ENCODE measurements at regions not wholly inside any gene's neighbourhood (a gene's known extent, or its start where the extent isn't known, plus 50 kb on each side); places are given as distances from the start of the nearest gene placed in this dataset.
"Not testable (repeated sequence)": the region's sequence is repeated elsewhere in the genome, so short reads cannot be mapped to it uniquely, and the experiment has no call there.

DNA sequence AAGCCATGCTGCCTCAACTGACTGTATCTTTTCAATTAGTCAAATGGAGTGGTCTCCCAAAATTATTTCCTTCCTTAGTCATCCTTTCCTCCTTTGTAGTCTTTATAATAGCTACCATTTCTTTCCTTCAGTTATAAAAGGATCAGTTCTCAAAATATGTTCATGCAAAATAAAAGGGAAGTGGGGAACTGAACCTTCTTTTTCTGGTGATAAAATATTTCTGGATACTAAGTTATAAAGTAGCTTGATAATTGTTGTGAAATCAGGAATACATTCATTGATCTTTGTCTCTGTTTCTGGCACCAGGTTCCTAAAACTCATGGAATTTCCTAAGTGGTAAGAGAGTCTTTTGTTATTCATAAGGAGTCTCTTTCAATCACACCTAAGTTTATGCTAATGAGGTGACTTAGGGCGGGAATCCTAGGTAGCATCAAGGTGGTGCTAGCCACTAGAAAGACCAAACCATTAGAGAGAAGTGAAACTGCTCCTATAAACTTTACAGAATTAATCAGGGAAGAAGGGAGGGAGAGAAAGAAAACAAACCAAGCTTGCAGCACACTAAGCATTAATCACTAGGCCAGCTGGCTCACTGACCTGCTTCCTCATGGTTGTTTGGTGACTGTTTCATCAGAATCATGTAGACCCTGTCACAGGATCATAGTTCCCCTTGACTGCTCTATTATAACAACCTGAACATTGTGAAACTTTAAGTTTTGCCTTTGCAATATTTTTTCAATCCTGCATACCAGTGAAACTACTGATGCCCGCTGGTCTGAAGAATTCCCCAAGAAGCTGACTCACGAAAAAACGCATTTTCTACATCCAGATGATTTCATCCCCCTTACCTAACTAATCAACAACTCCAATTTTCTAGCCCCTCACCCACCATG lies 161.6 kb upstream of the PTBP2 start:
- Histone ChIP-seq H4K20me1 (ENCODE audit: insufficient read depth, low read length) (no peaks in the 10 kb centered on the region), H2AFZ (ENCODE audit: low read length) (no peak overlapping the region), H3K9me2 (ENCODE audit: insufficient read depth, low read length) (no peaks in the 10 kb centered on the region), H3K79me2 (ENCODE audit: insufficient read depth, low read depth, low read length) (no peaks in the 10 kb centered on the region), H3K4me1 (ENCODE audit: insufficient read depth, low read length, poor library complexity, severe bottlenecking) (no peaks in the 10 kb centered on the region), H3K9me3 (ENCODE audit: low read length) (no peaks in the 10 kb centered on the region), H3K4me2 (ENCODE audit: low read length) (no peak overlapping the region), H3K36me3 (ENCODE audit: insufficient read depth, low read length) (no peaks in the 10 kb centered on the region), H3K4me3 (ENCODE audit: low read depth, low read length, poor library complexity, severe bottlenecking) (no peak overlapping the region), H3K27ac (ENCODE audit: low read depth, low read length, poor library complexity, severe bottlenecking) (no peak overlapping the region)
- DNase-seq (ENCODE audit: low spot score), result no peak
- POLR2A ChIA-PET, result interaction anchor here (0.5 kb wide), 1 partner anchor 377 kb away, joined by 4 read pairs; no protein-coding TSS in a partner anchor
- BruUV-seq (replicated peaks), result no TSS peak
- TF ChIP-seq, protein P1, sequence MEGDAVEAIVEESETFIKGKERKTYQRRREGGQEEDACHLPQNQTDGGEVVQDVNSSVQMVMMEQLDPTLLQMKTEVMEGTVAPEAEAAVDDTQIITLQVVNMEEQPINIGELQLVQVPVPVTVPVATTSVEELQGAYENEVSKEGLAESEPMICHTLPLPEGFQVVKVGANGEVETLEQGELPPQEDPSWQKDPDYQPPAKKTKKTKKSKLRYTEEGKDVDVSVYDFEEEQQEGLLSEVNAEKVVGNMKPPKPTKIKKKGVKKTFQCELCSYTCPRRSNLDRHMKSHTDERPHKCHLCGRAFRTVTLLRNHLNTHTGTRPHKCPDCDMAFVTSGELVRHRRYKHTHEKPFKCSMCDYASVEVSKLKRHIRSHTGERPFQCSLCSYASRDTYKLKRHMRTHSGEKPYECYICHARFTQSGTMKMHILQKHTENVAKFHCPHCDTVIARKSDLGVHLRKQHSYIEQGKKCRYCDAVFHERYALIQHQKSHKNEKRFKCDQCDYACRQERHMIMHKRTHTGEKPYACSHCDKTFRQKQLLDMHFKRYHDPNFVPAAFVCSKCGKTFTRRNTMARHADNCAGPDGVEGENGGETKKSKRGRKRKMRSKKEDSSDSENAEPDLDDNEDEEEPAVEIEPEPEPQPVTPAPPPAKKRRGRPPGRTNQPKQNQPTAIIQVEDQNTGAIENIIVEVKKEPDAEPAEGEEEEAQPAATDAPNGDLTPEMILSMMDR (conservative IDR thresholded peaks at IDR 0.05; ENCODE audit: low read length), result no peak
- TF ChIP-seq EZH2phosphoT487 (IDR thresholded peaks at IDR 0.05; ENCODE audit: borderline replicate concordance, low read depth, low read length), result no peak
- CTCF ChIA-PET (ENCODE audit: unreplicated experiment), result no interaction called here
- intact Hi-C loops (cut with micrococcal nuclease; ENCODE audit: unreplicated experiment), result no loop called here

DNA sequence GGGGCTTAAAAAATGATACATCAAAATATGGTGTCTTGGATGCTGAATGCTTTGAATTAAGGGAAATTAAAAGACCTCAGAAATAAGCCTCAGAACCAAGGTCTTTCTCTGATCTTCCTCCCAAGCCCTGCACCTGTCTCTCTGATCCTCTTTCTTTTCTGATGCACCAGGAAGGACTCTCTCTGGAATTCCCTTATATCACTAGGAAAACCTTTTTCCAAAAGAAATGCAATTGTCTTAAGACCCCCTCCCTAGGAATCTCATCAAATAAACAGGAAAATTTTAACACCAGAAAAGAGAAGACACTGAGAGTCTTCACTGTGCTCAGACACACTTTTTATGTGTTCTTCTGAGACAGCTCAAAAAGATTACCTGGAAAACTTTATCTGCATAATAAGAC lies 159.5 kb upstream of the PTBP2 start:
- Histone ChIP-seq H4K20me1 (ENCODE audit: insufficient read depth, low read length) (no peaks in the 10 kb centered on the region), H2AFZ (ENCODE audit: low read length) (no peak overlapping the region), H3K36me3 (ENCODE audit: insufficient read depth, low read length) (no peaks in the 10 kb centered on the region), H3K9me3 (ENCODE audit: low read length) (no peaks in the 10 kb centered on the region), H3K79me2 (ENCODE audit: insufficient read depth, low read depth, low read length) (no peaks in the 10 kb centered on the region), H3K4me1 (ENCODE audit: insufficient read depth, low read length, poor library complexity, severe bottlenecking) (no peaks in the 10 kb centered on the region), H3K4me3 (ENCODE audit: low read depth, low read length, poor library complexity, severe bottlenecking) (no peak overlapping the region), H3K27ac (ENCODE audit: low read depth, low read length, poor library complexity, severe bottlenecking) (no peak overlapping the region), H3K9me2 (ENCODE audit: insufficient read depth, low read length) (no peaks in the 10 kb centered on the region), H3K4me2 (ENCODE audit: low read length) (no peak overlapping the region)
- DNase-seq (ENCODE audit: low spot score), result no peak
- no TSS peak for BruUV-seq (replicated peaks)
- POLR2A ChIA-PET, result no interaction called here
- TF ChIP-seq, protein P1 (conservative IDR thresholded peaks at IDR 0.05; ENCODE audit: low read length), result no peak
- TF ChIP-seq EZH2phosphoT487 (IDR thresholded peaks at IDR 0.05; ENCODE audit: borderline replicate concordance, low read depth, low read length), result no peak
- intact Hi-C loops (cut with micrococcal nuclease; ENCODE audit: unreplicated experiment), result no loop called here
- CTCF ChIA-PET (ENCODE audit: unreplicated experiment), result no interaction called here

DNA sequence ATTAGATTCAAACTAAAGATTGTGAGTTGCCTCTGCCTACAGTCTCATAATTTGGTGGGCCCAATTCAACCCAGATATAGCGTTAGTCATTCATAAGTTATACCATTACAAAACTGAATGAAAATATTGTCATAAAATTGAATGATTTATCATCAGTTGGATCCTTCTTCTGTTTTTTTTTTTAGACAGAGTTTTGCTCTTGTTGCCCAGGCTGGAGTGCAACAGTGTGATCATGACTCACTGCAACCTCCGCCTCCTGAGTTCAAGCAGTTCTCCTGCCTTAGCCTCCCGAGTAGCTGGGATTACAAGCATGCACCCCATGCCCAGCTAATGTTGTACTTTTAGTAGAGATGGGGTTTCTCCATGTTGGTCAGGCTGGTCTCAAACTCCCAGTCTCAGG lies 157.2 kb upstream of the PTBP2 start:
- H3K4me2 ChIP-seq (ENCODE audit: low read length); H3K4me3 ChIP-seq (ENCODE audit: low read depth, low read length, poor library complexity, severe bottlenecking); CTCF ChIA-PET (ENCODE audit: unreplicated experiment); H4K20me1 ChIP-seq (ENCODE audit: insufficient read depth, low read length); H3K9me3 ChIP-seq (ENCODE audit: low read length); H3K79me2 ChIP-seq (ENCODE audit: insufficient read depth, low read depth, low read length); BruUV-seq (replicated peaks); H3K9me2 ChIP-seq (ENCODE audit: insufficient read depth, low read length); H2AFZ ChIP-seq (ENCODE audit: low read length); H3K27ac ChIP-seq (ENCODE audit: low read depth, low read length, poor library complexity, severe bottlenecking); intact Hi-C loops (cut with micrococcal nuclease; ENCODE audit: unreplicated experiment); DNase-seq (ENCODE audit: low spot score); H3K4me1 ChIP-seq (ENCODE audit: insufficient read depth, low read length, poor library complexity, severe bottlenecking); H3K36me3 ChIP-seq (ENCODE audit: insufficient read depth, low read length): not testable (repeated sequence)
- POLR2A ChIA-PET, result interaction anchor here (0.5 to 0.7 kb wide), 3 partner anchors 11 to 381 kb away, joined by 3 to 8 read pairs (median 3); no protein-coding TSS in a partner anchor

Data from OCI-LY7 (cell line).